KMS-11 (cell line): ENCODE measurements at regions not wholly inside any gene's neighbourhood (a gene's known extent, or its start where the extent isn't known, plus 50 kb on each side); places are given as distances from the start of the nearest gene placed in this dataset.

Source experiments
- H2AFZ ChIP-seq: fragments of 200-600 bp; sonication (generic); 2 replicates; pipeline ENCODE4 v1.6.1; 2016; ENCODE audit warnings: antibody characterized with exemption, mixed run types, low read depth
- H3K27ac ChIP-seq: fragments of 200-600 bp; sonication (generic); 2 replicates; pipeline ENCODE4 v1.6.1; 2016; ENCODE audit warnings: mild to moderate bottlenecking, mixed run types
- H3K27me3 ChIP-seq: fragments of 200-600 bp; sonication (generic); 2 replicates; pipeline ENCODE4 v1.6.1; 2017; ENCODE audit warnings: mild to moderate bottlenecking, low read depth, mixed run types, moderate library complexity; ENCODE audit not compliant: insufficient read depth
- H3K36me3 ChIP-seq: fragments of 200-600 bp; sonication (generic); 2 replicates; pipeline ENCODE4 v1.6.1; 2017; ENCODE audit warnings: mild to moderate bottlenecking, mixed run types; ENCODE audit not compliant: insufficient read depth
- H3K4me1 ChIP-seq: fragments of 200-600 bp; sonication (generic); 2 replicates; pipeline ENCODE4 v1.6.1; 2016; ENCODE audit warnings: mild to moderate bottlenecking, low read depth, mixed run types; ENCODE audit not compliant: poor library complexity, severe bottlenecking
- H3K4me2 ChIP-seq: fragments of 200-600 bp; sonication (generic); 2 replicates; pipeline ENCODE4 v1.7.0; 2016; ENCODE audit warnings: mild to moderate bottlenecking, mixed run types
- H3K4me3 ChIP-seq: fragments of 200-600 bp; sonication (generic); IDR thresholded peaks from 2 replicates; pipeline ENCODE4 v1.6.1; 2017; ENCODE audit warnings: low read depth, low read length, mixed read lengths; ENCODE audit not compliant: insufficient read depth
- H3K79me2 ChIP-seq: fragments of 200-600 bp; sonication (generic); 2 replicates; pipeline ENCODE4 v1.6.1; 2016; ENCODE audit warnings: low read depth, mixed run types; ENCODE audit not compliant: insufficient read depth
- H3K9ac ChIP-seq: fragments of 200-600 bp; sonication (generic); 2 replicates; pipeline ENCODE4 v1.6.1; 2016; ENCODE audit warnings: mild to moderate bottlenecking, mixed run types
- H4K20me1 ChIP-seq: fragments of 200-600 bp; sonication (generic); 2 replicates; pipeline ENCODE4 v1.6.1; 2016; ENCODE audit warnings: mild to moderate bottlenecking, mixed run types; ENCODE audit not compliant: insufficient read depth
- CTCF ChIP-seq: fragments of 200-600 bp; sonication (generic); conservative IDR thresholded peaks from 2 replicates; pipeline ENCODE4 v1.6.1; 2017; ENCODE audit warnings: low read depth, mild to moderate bottlenecking, antibody characterized with exemption, low read length, moderate library complexity, mixed read lengths

DNA sequence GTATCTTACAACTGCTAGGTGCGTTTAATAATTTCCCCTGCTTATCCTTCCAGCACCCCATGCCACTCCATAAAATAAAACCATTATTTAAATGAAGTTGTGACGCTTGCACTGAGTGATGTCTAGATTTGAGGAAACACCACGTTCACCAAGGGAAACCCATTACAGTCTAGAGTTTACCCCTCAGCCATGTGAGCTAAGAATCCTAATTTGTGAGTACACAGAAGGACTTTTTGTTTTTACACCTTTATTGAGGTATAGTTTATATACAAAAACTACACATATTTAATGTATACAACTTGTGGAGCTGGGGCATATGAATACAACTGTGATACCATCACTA lies 326.8 kb downstream of the RAPGEF2 start:
- H3K4me2 ChIP-seq, result no peak overlapping the region
- H3K4me3 ChIP-seq, result no peak overlapping the region
- H3K79me2 ChIP-seq, result no peaks in the 10 kb centered on the region
- H3K36me3 ChIP-seq, result no peaks in the 10 kb centered on the region
- H3K9ac ChIP-seq, result no peak overlapping the region
- no peak overlapping the region for H3K27ac ChIP-seq
- no peak overlapping the region for H2AFZ ChIP-seq
- no peaks in the 10 kb centered on the region for H3K27me3 ChIP-seq
- no peaks in the 10 kb centered on the region for H4K20me1 ChIP-seq
- H3K4me1 ChIP-seq, result no peaks in the 10 kb centered on the region
- TF ChIP-seq CTCF, result no peak

DNA sequence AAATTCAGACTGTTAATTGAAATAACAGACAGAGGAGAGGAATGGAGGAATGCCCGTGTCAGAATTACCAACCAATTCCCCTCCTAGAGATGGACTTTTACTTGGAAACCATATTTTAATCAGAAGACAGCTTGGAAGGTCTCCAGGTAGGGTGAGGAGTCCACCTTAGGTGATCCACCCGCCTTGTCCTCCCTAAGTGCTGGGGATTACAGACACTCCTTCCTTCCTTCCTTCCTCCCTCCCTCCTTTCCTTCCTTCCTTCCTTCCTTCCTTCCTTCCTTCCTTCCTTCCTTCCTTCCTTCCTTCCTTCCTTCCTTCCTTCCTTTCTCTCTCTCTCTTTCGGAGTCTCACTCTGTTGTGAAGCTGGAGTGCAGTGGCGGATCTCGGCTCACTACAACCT lies 328.0 kb downstream of the RAPGEF2 start:
- H3K27ac ChIP-seq, result no peak overlapping the region
- no peak for TF ChIP-seq CTCF
- no peaks in the 10 kb centered on the region for H3K4me1 ChIP-seq

DNA sequence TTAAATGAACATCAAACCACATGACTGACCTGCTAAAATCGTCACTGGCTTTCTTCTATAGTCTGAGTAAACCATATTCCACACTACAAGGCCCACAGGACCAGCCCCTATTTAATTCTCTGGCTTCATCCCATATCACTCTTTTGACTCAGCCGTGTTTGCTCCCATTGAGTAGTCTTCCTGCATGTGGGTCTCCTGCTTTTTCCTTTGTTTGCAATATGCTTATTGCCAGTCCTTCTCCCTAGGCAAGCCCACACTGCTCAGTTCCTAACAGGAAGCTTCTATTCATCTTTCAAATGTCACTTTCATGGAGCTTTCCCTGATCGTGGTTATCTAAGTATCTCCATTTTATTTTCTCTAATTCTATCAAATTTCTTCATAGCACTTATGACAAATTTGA lies 329.6 kb downstream of the RAPGEF2 start:
- Histone ChIP-seq H3K27me3 (no peaks in the 10 kb centered on the region), H3K4me1 (no peaks in the 10 kb centered on the region), H4K20me1 (no peaks in the 10 kb centered on the region), H3K36me3 (no peaks in the 10 kb centered on the region), H3K79me2 (no peaks in the 10 kb centered on the region), H3K27ac (no peak overlapping the region), H3K4me2 (no peak overlapping the region), H3K4me3 (no peak overlapping the region), H3K9ac (no peak overlapping the region), H2AFZ (no peak overlapping the region)
- no peak for TF ChIP-seq CTCF

More for the DNA sequence above, 328.0 kb downstream of the RAPGEF2 start:
- no peaks in the 10 kb centered on the region for H3K27me3 ChIP-seq
- no peak overlapping the region for H2AFZ ChIP-seq
- H3K4me3 ChIP-seq, result no peak overlapping the region
- H3K79me2 ChIP-seq, result no peaks in the 10 kb centered on the region
- H3K9ac ChIP-seq, result no peak overlapping the region
- no peaks in the 10 kb centered on the region for H3K36me3 ChIP-seq
- H4K20me1 ChIP-seq, result no peaks in the 10 kb centered on the region
- no peak overlapping the region for H3K4me2 ChIP-seq

GRCh38 chr4:159433337-159433736 lies 330.5 kb downstream of the RAPGEF2 start:
- Histone ChIP-seq H3K27ac (no peak overlapping the region), H3K4me2 (no peak overlapping the region), H3K4me1 (no peaks in the 10 kb centered on the region), H3K27me3 (no peaks in the 10 kb centered on the region), H4K20me1 (no peaks in the 10 kb centered on the region), H2AFZ (no peak overlapping the region), H3K4me3 (no peak overlapping the region), H3K79me2 (no peaks in the 10 kb centered on the region), H3K9ac (no peak overlapping the region), H3K36me3 (no peaks in the 10 kb centered on the region)
- no peak for TF ChIP-seq CTCF
